ENCODE measurements at regions not wholly inside any gene's neighbourhood (a gene's known extent, or its start where the extent isn't known, plus 50 kb on each side); places are given as distances from the start of the nearest gene placed in this dataset.

GRCh38 chr2:133674433-133675331 is 106.4 kb upstream of the NCKAP5 start:
- POLR2A ChIA-PET, result no interaction called here
- intact Hi-C loops (cut with micrococcal nuclease), result no loop called here
- Histone ChIP-seq H3K4me2 (ENCODE audit: low read length) (no peak overlapping the region), H3K36me3 (ENCODE audit: control insufficient read depth in 1 of 2, insufficient read depth in 2 of 2, low read length in 2 of 2) (no peaks in the 10 kb centered on the region), H3K9me3 (ENCODE audit: control insufficient read depth in 1 of 2, insufficient read depth in 1 of 2, low read depth in 1 of 2, low read length in 2 of 2) (no peaks in the 10 kb centered on the region), H3K27ac (ENCODE audit: low read depth, low read length) (no peak overlapping the region), H3K27me3 (ENCODE audit: insufficient read depth, low read length) (no peaks in the 10 kb centered on the region), H2AFZ (ENCODE audit: low read depth, low read length, poor library complexity, severe bottlenecking) (no peak overlapping the region), H3K4me1 (ENCODE audit: control insufficient read depth in 1 of 2, insufficient read depth in 2 of 2, low read length in 2 of 2) (no peaks in the 10 kb centered on the region), H3K9ac (ENCODE audit: low read length) (no peak overlapping the region), H3K79me2 (ENCODE audit: insufficient read depth, low read length) (no peaks in the 10 kb centered on the region), H4K20me1 (ENCODE audit: insufficient read depth) (no peaks in the 10 kb centered on the region), H3K9me2 (ENCODE audit: insufficient read depth) (no peaks in the 10 kb centered on the region), H3K4me3 (replicated peaks in 1 of 2; ENCODE audit: low read depth in 1 of 2, low read length in 2 of 2) (no peak overlapping the region)
- TF ChIP-seq EGR1 (IDR thresholded peaks at IDR 0.05; ENCODE audit: low read depth) (no peak), TCF7L2 (IDR thresholded peaks at IDR 0.05; ENCODE audit: borderline replicate concordance, extremely low read depth, insufficient read depth, insufficient read length) (no peak), FOSL1 (IDR thresholded peaks at IDR 0.05; ENCODE audit: low read depth) (no peak), CEBPB (IDR thresholded peaks at IDR 0.05; ENCODE audit: low read depth) (no peak), MAX (IDR thresholded peaks at IDR 0.05) (no peak), SIN3A (IDR thresholded peaks at IDR 0.05; ENCODE audit: low read depth) (no peak), POLR2A (IDR thresholded peaks at IDR 0.05; ENCODE audit: borderline replicate concordance, extremely low read depth, insufficient read depth, insufficient read length) (no peak), RAD21 (IDR thresholded peaks at IDR 0.05; ENCODE audit: low read depth) (no peak)
- DNase-seq (ENCODE audit: low read depth, low spot score), result no peak
- BruUV-seq (replicated peaks), result no TSS peak
- CTCF ChIA-PET, result no interaction called here
- ATAC-seq, result no peak
- RAD21 ChIA-PET (ENCODE audit: low non-redundant PET in 1 of 2, low total read pairs in 2 of 2, uncharacterized antibody in 2 of 2, unreplicated experiment in 2 of 2), result no interaction called here

- ChIA-PET RAD21 (ENCODE audit: low non-redundant PET in 1 of 2, low total read pairs in 2 of 2, uncharacterized antibody in 2 of 2, unreplicated experiment in 2 of 2) (no interaction called here), CTCF (no interaction called here), POLR2A (no interaction called here)
- intact Hi-C loops (cut with micrococcal nuclease), result no loop called here
- Histone ChIP-seq H3K4me1 (ENCODE audit: control insufficient read depth in 1 of 2, insufficient read depth in 2 of 2, low read length in 2 of 2) (no peaks in the 10 kb centered on the region), H4K20me1 (ENCODE audit: insufficient read depth) (no peaks in the 10 kb centered on the region), H3K36me3 (ENCODE audit: control insufficient read depth in 1 of 2, insufficient read depth in 2 of 2, low read length in 2 of 2) (no peaks in the 10 kb centered on the region), H3K27me3 (ENCODE audit: insufficient read depth, low read length) (no peaks in the 10 kb centered on the region), H3K79me2 (ENCODE audit: insufficient read depth, low read length) (no peaks in the 10 kb centered on the region), H3K27ac (ENCODE audit: low read depth, low read length) (no peak overlapping the region), H3K9me3 (ENCODE audit: control insufficient read depth in 1 of 2, insufficient read depth in 1 of 2, low read depth in 1 of 2, low read length in 2 of 2) (no peaks in the 10 kb centered on the region), H3K4me2 (ENCODE audit: low read length) (no peak overlapping the region), H3K4me3 (replicated peaks in 1 of 2; ENCODE audit: low read depth in 1 of 2, low read length in 2 of 2) (no peak overlapping the region), H2AFZ (ENCODE audit: low read depth, low read length, poor library complexity, severe bottlenecking) (no peak overlapping the region), H3K9ac (ENCODE audit: low read length) (no peak overlapping the region), H3K9me2 (ENCODE audit: insufficient read depth) (no peaks in the 10 kb centered on the region)
- BruUV-seq (replicated peaks), result no TSS peak
- DNase-seq (ENCODE audit: low read depth, low spot score) (no peak), ATAC-seq (no peak)
- TF ChIP-seq CBX3 (IDR thresholded peaks at IDR 0.05; ENCODE audit: low read depth) (no peak), JUND (IDR thresholded peaks at IDR 0.05) (no peak), SIN3A (IDR thresholded peaks at IDR 0.05; ENCODE audit: low read depth) (no peak), EGR1 (IDR thresholded peaks at IDR 0.05; ENCODE audit: low read depth) (no peak), POLR2A (IDR thresholded peaks at IDR 0.05; ENCODE audit: borderline replicate concordance, extremely low read depth, insufficient read depth, insufficient read length) (no peak)
These were observed 108.3 kb upstream of the NCKAP5 start for GRCh38 chr2:133676392-133677130.
